IMR-90 (cell line): ENCODE measurements at regions not wholly inside any gene's neighbourhood (a gene's known extent, or its start where the extent isn't known, plus 50 kb on each side); places are given as distances from the start of the nearest gene placed in this dataset.

Source experiments
- ATAC-seq: fragments of 200-7000 bp; cut with Tn5 transposase; 2 replicates; pipeline ENCODE4 v1.9.1; 2020; ENCODE audit warnings: low read depth, mild to moderate bottlenecking, moderate library complexity
- BruUV-seq: library from RNA; stranded (reverse); fragments of 400-500 nt; replicated peaks from 2 replicates; lab custom pipeline; 2021; lab: Mats Ljungman, UMichigan
- CTCF ChIA-PET: fragments of 300-600 bp; formaldehyde crosslinking; extraction: SDS; loops from one replicate; lab custom pipeline; 2021; ENCODE audit warnings: antibody characterized with exemption; lab: Yijun Ruan, JAX
- POLR2A ChIA-PET: fragments of 300-600 bp; sonication (Branson Sonifier 250); formaldehyde crosslinking; loops from one replicate; lab custom pipeline; 2022; ENCODE audit warnings: antibody characterized with exemption; ENCODE audit not compliant: unreplicated experiment; lab: Charles Lee
- DNase-seq: peaks from one replicate; pipeline ENCODE4 v3.0.0; 2013
- H2AFZ ChIP-seq: replicated peaks from 2 replicates; pipeline ENCODE3; 2013; ENCODE audit warnings: low read length, mild to moderate bottlenecking; ENCODE audit not compliant: poor library complexity
- H2AK5ac ChIP-seq: 2 replicates; pipeline ENCODE4 v1.6.1; 2013; ENCODE audit warnings: low read depth, low read length, inconsistent platforms
- H2AK9ac ChIP-seq: replicated peaks from 2 replicates; pipeline ENCODE3; 2013; ENCODE audit warnings: mild to moderate bottlenecking, low read depth, low read length, moderate library complexity; ENCODE audit not compliant: poor library complexity
- H2BK120ac ChIP-seq: 2 replicates; pipeline ENCODE4 v1.6.1; 2013; ENCODE audit warnings: low read depth, low read length, inconsistent platforms
- H2BK15ac ChIP-seq: 3 replicates; pipeline ENCODE4 v1.6.1; 2013; ENCODE audit warnings: low read depth, low read length, inconsistent platforms
- H2BK20ac ChIP-seq: 2 replicates; pipeline ENCODE4 v1.6.1; 2013; ENCODE audit warnings: low read depth, mild to moderate bottlenecking, inconsistent platforms, low read length, moderate library complexity
- H2BK5ac ChIP-seq: 2 replicates; pipeline ENCODE4 v1.6.1; 2013; ENCODE audit warnings: mild to moderate bottlenecking, low read depth, low read length, inconsistent platforms; ENCODE audit not compliant: poor library complexity, severe bottlenecking
- H3K14ac ChIP-seq: replicated peaks from 2 replicates; pipeline ENCODE4 v1.6.1; 2013; ENCODE audit warnings: low read depth, low read length, inconsistent platforms
- H3K18ac ChIP-seq: 2 replicates; pipeline ENCODE4 v1.6.1; 2013; ENCODE audit warnings: low read depth, low read length, control low read depth
- H3K23ac ChIP-seq: 2 replicates; pipeline ENCODE4 v1.6.1; 2013; ENCODE audit warnings: low read depth, low read length, inconsistent platforms
- H3K27ac ChIP-seq: 2 replicates; pipeline ENCODE4 v1.5.1; 2013; ENCODE audit warnings: mild to moderate bottlenecking, control low read depth, low read length; ENCODE audit not compliant: insufficient read depth
- H3K27me3 ChIP-seq: 2 replicates; pipeline ENCODE4 v1.6.1; 2013; ENCODE audit warnings: low read length; ENCODE audit not compliant: control insufficient read depth, insufficient read depth
- H3K36me3 ChIP-seq: 2 replicates; pipeline ENCODE4 v1.6.1; 2013; ENCODE audit warnings: low read length, mixed read lengths; ENCODE audit not compliant: control insufficient read depth, insufficient read depth
- H3K4ac ChIP-seq: 2 replicates; pipeline ENCODE4 v1.6.1; 2013; ENCODE audit warnings: low read depth, low read length, inconsistent platforms
- H3K4me1 ChIP-seq: 2 replicates; pipeline ENCODE4 v1.6.1; 2013; ENCODE audit warnings: low read length, mixed read lengths; ENCODE audit not compliant: control insufficient read depth, insufficient read depth
- H3K4me2 ChIP-seq: 2 replicates; pipeline ENCODE4 v1.6.1; 2013; ENCODE audit warnings: low read depth, mild to moderate bottlenecking, control low read depth, low read length, moderate library complexity
- H3K4me3 ChIP-seq: 2 replicates; pipeline ENCODE4 v1.5.1; 2013; ENCODE audit warnings: low read depth, mild to moderate bottlenecking, control low read depth, low read length, moderate library complexity; ENCODE audit not compliant: insufficient read depth
- H3K56ac ChIP-seq: 2 replicates; pipeline ENCODE4 v1.6.1; 2013; ENCODE audit warnings: low read length, inconsistent platforms; ENCODE audit not compliant: insufficient read depth; ENCODE audit errors: extremely low read depth
- H3K79me1 ChIP-seq, 2 experiments: 2 replicates each; pipeline ENCODE4 v1.6.1; 2013; ENCODE audit warnings: low read length in 2 of 2, inconsistent platforms in 1 of 2, low read depth in 1 of 2
- H3K9ac ChIP-seq: 2 replicates; pipeline ENCODE4 v1.6.1; 2013; ENCODE audit warnings: low read depth, low read length, control low read depth
- H3K9me1 ChIP-seq: 2 replicates; pipeline ENCODE4 v1.6.1; 2013; ENCODE audit warnings: low read length, inconsistent platforms; ENCODE audit not compliant: insufficient read depth
- H3K9me3 ChIP-seq: 2 replicates; pipeline ENCODE4 v1.6.1; 2013; ENCODE audit warnings: low read length; ENCODE audit not compliant: control insufficient read depth, insufficient read depth
- H4K20me1 ChIP-seq: 2 replicates; pipeline ENCODE4 v1.6.1; 2013; ENCODE audit warnings: low read length, inconsistent platforms; ENCODE audit not compliant: insufficient read depth
- H4K5ac ChIP-seq: 2 replicates; pipeline ENCODE4 v1.6.1; 2013; ENCODE audit warnings: mild to moderate bottlenecking, low read depth, low read length, control low read depth
- H4K8ac ChIP-seq, 2 experiments: 2 replicates each; pipeline ENCODE4 v1.6.1; 2013; ENCODE audit warnings: low read depth in 2 of 2, low read length in 2 of 2, control low read depth in 1 of 2, inconsistent platforms in 1 of 2
- H4K91ac ChIP-seq: 2 replicates; pipeline ENCODE4 v1.6.1; 2013; ENCODE audit warnings: low read depth, low read length, inconsistent platforms; ENCODE audit not compliant: insufficient read depth
- BHLHE40 ChIP-seq: fragments of 150-350 bp; IDR thresholded peaks from 2 replicates; pipeline ENCODE4 v1.6.1; 2016; ENCODE audit warnings: mild to moderate bottlenecking, low read depth, low read length
- CEBPB ChIP-seq: IDR thresholded peaks from 2 replicates; pipeline ENCODE4 v1.6.1; 2012; ENCODE audit warnings: low read depth, low read length, improper control_type of control experiment
- CHD1 ChIP-seq: IDR thresholded peaks from 2 replicates; pipeline ENCODE4 v1.6.1; 2012; ENCODE audit warnings: low read depth, low read length, improper control_type of control experiment
- FOS ChIP-seq: fragments of 150-350 bp; IDR thresholded peaks from 2 replicates; pipeline ENCODE4 v1.6.1; 2016; ENCODE audit warnings: low read depth, low read length
- MAFK ChIP-seq: IDR thresholded peaks from 2 replicates; pipeline ENCODE4 v1.6.1; 2012; ENCODE audit warnings: low read depth, low read length, improper control_type of control experiment
- MAZ ChIP-seq: IDR thresholded peaks from 2 replicates; pipeline ENCODE4 v1.6.1; 2012; ENCODE audit warnings: low read depth, mild to moderate bottlenecking, low read length, improper control_type of control experiment, moderate library complexity, borderline replicate concordance
- MXI1 ChIP-seq: IDR thresholded peaks from 2 replicates; pipeline ENCODE4 v1.6.1; 2012; ENCODE audit warnings: low read depth, mild to moderate bottlenecking, low read length, moderate library complexity, borderline replicate concordance
- NFE2L2 ChIP-seq: fragments of 150-350 bp; IDR thresholded peaks from 2 replicates; pipeline ENCODE4 v1.6.1; 2016; ENCODE audit warnings: low read depth, mild to moderate bottlenecking, low read length
- RCOR1 ChIP-seq: IDR thresholded peaks from 2 replicates; pipeline ENCODE4 v1.6.1; 2012; ENCODE audit warnings: mild to moderate bottlenecking, low read length, improper control_type of control experiment; ENCODE audit not compliant: insufficient replicate concordance
- RFX5 ChIP-seq: IDR thresholded peaks from 2 replicates; pipeline ENCODE4 v1.8.0; 2012; ENCODE audit warnings: low read depth, mild to moderate bottlenecking, low read length, moderate library complexity
- SMC3 ChIP-seq: fragments of 150-350 bp; IDR thresholded peaks from 2 replicates; pipeline ENCODE4 v1.6.1; 2016; ENCODE audit warnings: low read depth, mild to moderate bottlenecking, antibody characterized with exemption, low read length, moderate library complexity
- WGBS, 2 experiments: methylation state at CpG; one replicate each; pipeline versions ENCODE4 v1.1.5 to v1.1.7; 2013; ENCODE audit warnings: missing lambda C conversion rate in 2 of 2; ENCODE audit not compliant: insufficient read length in 1 of 2; ENCODE audit errors: extremely low coverage in 2 of 2; 5-methylcytosine and 5-hydroxymethylcytosine counted together
- dilution Hi-C: fragments of 300-500 bp; cut with HindIII; formaldehyde crosslinking; loops from one replicate; pipeline ENCODE4 v1.14.3; 2018; ENCODE audit warnings: low sequenced_read_pairs; ENCODE audit not compliant: unreplicated experiment
- in situ Hi-C: fragments of 300-500 bp; cut with MboI; formaldehyde crosslinking; loops from 3 replicates; pipeline ENCODE4 v1.14.3; 2019; ENCODE audit warnings: low sequenced_read_pairs, inconsistent platforms, mixed read lengths
- intact Hi-C: fragments of 100-400 bp; cut with micrococcal nuclease; formaldehyde crosslinking; loops from 2 replicates; pipeline ENCODE4 v1.10.0; 2022
- TF ChIP-seq, protein P1 (sequence below): fragments of 150-350 bp; IDR thresholded peaks from 2 replicates; pipeline ENCODE4 v1.6.1; 2017; ENCODE audit warnings: mild to moderate bottlenecking, antibody characterized with exemption, low read length, low read depth
- TF ChIP-seq, protein P2 (sequence below): conservative IDR thresholded peaks from 2 replicates; pipeline ENCODE4 v1.5.1; 2012; ENCODE audit warnings: mild to moderate bottlenecking, low read depth, low read length, improper control_type of control experiment

DNA sequence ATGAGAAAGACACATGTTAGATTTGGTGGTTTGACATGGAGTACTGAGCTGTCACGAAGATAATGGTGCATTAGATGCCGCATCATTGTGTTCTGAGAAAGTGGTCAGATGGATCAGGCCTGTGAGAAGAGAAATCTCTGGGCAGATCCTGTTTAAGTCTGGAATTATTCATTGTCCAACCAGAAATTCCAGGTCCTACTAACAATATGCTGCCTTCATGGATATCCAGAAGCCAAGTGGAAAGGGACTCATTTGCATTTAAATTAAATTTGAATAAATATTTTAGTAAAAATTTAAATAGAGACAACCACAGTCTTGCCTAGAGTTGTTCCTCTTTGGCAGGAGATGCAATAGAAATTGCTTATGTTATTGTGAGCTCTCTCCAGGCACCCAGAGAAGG, 330.5 kb upstream of the TMEM132C start:
- Histone ChIP-seq H4K5ac (no peak overlapping the region), H3K27me3 (no peaks in the 10 kb centered on the region), H3K9me3 (peaks cover 13% of the 10 kb centered on the region), H3K36me3 (no peaks in the 10 kb centered on the region), H3K9ac (no peak overlapping the region), H3K14ac (no peak overlapping the region), H3K9me1 (no peaks in the 10 kb centered on the region), H2BK120ac (no peak overlapping the region), H2AFZ (no peak overlapping the region), H4K8ac (no peak overlapping the region), H3K18ac (no peak overlapping the region), H2BK5ac (no peak overlapping the region), H3K4ac (no peak overlapping the region), H2AK5ac (no peak overlapping the region), H2AK9ac (no peak overlapping the region), H4K91ac (no peak overlapping the region), H3K4me3 (no peak overlapping the region), H3K4me2 (no peak overlapping the region), H2BK15ac (no peak overlapping the region), H3K79me1 (no peaks in the 10 kb centered on the region), H3K56ac (no peak overlapping the region), H2BK20ac (no peak overlapping the region), H3K23ac (no peak overlapping the region), H4K20me1 (no peaks in the 10 kb centered on the region), H3K4me1 (no peaks in the 10 kb centered on the region), H3K27ac (no peak overlapping the region)
- TF ChIP-seq MXI1, result no peak
- TF ChIP-seq MAFK, result no peak
- no peak for TF ChIP-seq FOS
- no peak for TF ChIP-seq BHLHE40
- no peak for TF ChIP-seq MAZ
- TF ChIP-seq NFE2L2, result no peak
- TF ChIP-seq, protein P1, sequence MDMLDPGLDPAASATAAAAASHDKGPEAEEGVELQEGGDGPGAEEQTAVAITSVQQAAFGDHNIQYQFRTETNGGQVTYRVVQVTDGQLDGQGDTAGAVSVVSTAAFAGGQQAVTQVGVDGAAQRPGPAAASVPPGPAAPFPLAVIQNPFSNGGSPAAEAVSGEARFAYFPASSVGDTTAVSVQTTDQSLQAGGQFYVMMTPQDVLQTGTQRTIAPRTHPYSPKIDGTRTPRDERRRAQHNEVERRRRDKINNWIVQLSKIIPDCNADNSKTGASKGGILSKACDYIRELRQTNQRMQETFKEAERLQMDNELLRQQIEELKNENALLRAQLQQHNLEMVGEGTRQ, result no peak
- no peak for TF ChIP-seq CHD1
- no peak for TF ChIP-seq CEBPB
- TF ChIP-seq SMC3, result no peak
- TF ChIP-seq RCOR1, result no peak
- TF ChIP-seq RFX5, result no peak
- TF ChIP-seq, protein P2, sequence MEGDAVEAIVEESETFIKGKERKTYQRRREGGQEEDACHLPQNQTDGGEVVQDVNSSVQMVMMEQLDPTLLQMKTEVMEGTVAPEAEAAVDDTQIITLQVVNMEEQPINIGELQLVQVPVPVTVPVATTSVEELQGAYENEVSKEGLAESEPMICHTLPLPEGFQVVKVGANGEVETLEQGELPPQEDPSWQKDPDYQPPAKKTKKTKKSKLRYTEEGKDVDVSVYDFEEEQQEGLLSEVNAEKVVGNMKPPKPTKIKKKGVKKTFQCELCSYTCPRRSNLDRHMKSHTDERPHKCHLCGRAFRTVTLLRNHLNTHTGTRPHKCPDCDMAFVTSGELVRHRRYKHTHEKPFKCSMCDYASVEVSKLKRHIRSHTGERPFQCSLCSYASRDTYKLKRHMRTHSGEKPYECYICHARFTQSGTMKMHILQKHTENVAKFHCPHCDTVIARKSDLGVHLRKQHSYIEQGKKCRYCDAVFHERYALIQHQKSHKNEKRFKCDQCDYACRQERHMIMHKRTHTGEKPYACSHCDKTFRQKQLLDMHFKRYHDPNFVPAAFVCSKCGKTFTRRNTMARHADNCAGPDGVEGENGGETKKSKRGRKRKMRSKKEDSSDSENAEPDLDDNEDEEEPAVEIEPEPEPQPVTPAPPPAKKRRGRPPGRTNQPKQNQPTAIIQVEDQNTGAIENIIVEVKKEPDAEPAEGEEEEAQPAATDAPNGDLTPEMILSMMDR, result no peak
- intact Hi-C loops, result no loop called here
- no peak for DNase-seq
- CTCF ChIA-PET, result no interaction called here
- no peak for ATAC-seq
- BruUV-seq, result no TSS peak
- in situ Hi-C loops, result no loop called here
- POLR2A ChIA-PET, result no interaction called here
- dilution Hi-C loops, result no loop called here
- no CpG with 5 or more reads among the region's 2 CpGs for WGBS, 2 experiments
